SK-N-MC (cell line): ENCODE measurements at regions not wholly inside any gene's neighbourhood (a gene's known extent, or its start where the extent isn't known, plus 50 kb on each side); places are given as distances from the start of the nearest gene placed in this dataset.

Experiments
- EZH2 ChIP-seq: fragments of 200-600 bp; sonication (generic); IDR thresholded peaks from one replicate; pipeline ENCODE4 v1.6.1; 2017; ENCODE audit warnings: antibody characterized with exemption
- FOXP2 ChIP-seq: optimal IDR thresholded peaks from 2 replicates; pipeline ENCODE3; 2011; ENCODE audit warnings: mild to moderate bottlenecking, moderate library complexity; ENCODE audit not compliant: insufficient read depth; ENCODE audit errors: extremely low read length, control extremely low read depth
- POLR2AphosphoS5 ChIP-seq: IDR thresholded peaks from 2 replicates; pipeline ENCODE4 v1.6.1; 2012; ENCODE audit warnings: mild to moderate bottlenecking, low read depth, low read length, borderline replicate concordance

- no peak for TF ChIP-seq POLR2AphosphoS5
- no peak for TF ChIP-seq EZH2
- no peak for TF ChIP-seq FOXP2
These were observed 112.1 kb upstream of the DRD2 start for GRCh38 chr11:113587308-113587739.
